K562 (cell line): ENCODE measurements at regions not wholly inside any gene's neighbourhood (a gene's known extent, or its start where the extent isn't known, plus 50 kb on each side); places are given as distances from the start of the nearest gene placed in this dataset.

Experiments
- CC2D1A ChIP-seq: fragments of 450-650 bp; IDR thresholded peaks from 2 replicates; pipeline ENCODE4 v1.6.1; 2017; ENCODE audit warnings: mild to moderate bottlenecking
- ZNF436 ChIP-seq: fragments of 250-450, 450-650 bp; sonication (Bioruptor Pico); formaldehyde crosslinking; IDR thresholded peaks from 2 replicates; pipeline ENCODE4 v1.7.0; 2020; ENCODE audit warnings: mild to moderate bottlenecking

GRCh38 chr4:149183638-149184037 lies 632.0 kb downstream of the IQCM start:
- TF ChIP-seq ZNF436 (no peak), CC2D1A (no peak)
